K562 (cell line): ENCODE measurements at regions not wholly inside any gene's neighbourhood (a gene's known extent, or its start where the extent isn't known, plus 50 kb on each side); places are given as distances from the start of the nearest gene placed in this dataset.
"Not testable (repeated sequence)": the region's sequence is repeated elsewhere in the genome, so short reads cannot be mapped to it uniquely, and the experiment has no call there.

Source experiments
- ATAC-seq: fragments of 200-7000 bp; cut with Tn5 transposase; 3 replicates; pipeline ENCODE4 v1.9.1; 2020; ENCODE audit warnings: moderate library complexity
- BruUV-seq: library from RNA; stranded (reverse); fragments of 400-500 nt; replicated peaks from 2 replicates; lab custom pipeline; 2021; lab: Mats Ljungman, UMichigan
- CTCF ChIA-PET: fragments of 300-600 bp; formaldehyde crosslinking; extraction: SDS; loops from one replicate; lab custom pipeline; 2021; ENCODE audit warnings: low intra/inter-chr PET ratio; lab: Yijun Ruan, JAX
- POLR2A ChIA-PET: fragments of 300-600, 350-650 bp; sonication (Branson Sonifier 250); formaldehyde crosslinking; extraction: SDS; loops from one replicate; lab custom pipeline; 2021; ENCODE audit warnings: antibody characterized with exemption, inconsistent platforms; lab: Yijun Ruan, JAX
- DNase-seq, 4 experiments: peaks; one replicate each; pipeline versions ENCODE4 v3.0.0 to v3.0.0-alpha.2; 2011 to 2018; ENCODE audit warnings: low spot score in 3 of 4, mixed read lengths in 3 of 4; ENCODE audit errors: extremely low read depth in 1 of 4
- FAIRE-seq: peaks from 2 replicates; lab custom pipeline; 2011; peaks lifted over from hg19 to GRCh38; lab: Jason Lieb, UNC
- H2AFZ ChIP-seq: 2 replicates; pipeline ENCODE4 v1.6.0; 2011; ENCODE audit warnings: low read depth, low read length, control low read depth, inconsistent platforms
- H3K27ac ChIP-seq: fragments of 200-600 bp; 3 replicates; pipeline ENCODE4 v1.8.0; 2011; ENCODE audit warnings: low read depth, mild to moderate bottlenecking, control low read depth, inconsistent platforms, low read length, moderate library complexity, mixed read lengths; ENCODE audit errors: extremely low read depth
- H3K27me3 ChIP-seq, 2 experiments: fragments of 300-600 bp in 1 of 2; 2 replicates in 1 of 2; 3 replicates in 1 of 2; pipeline versions ENCODE4 v1.6.0 to v1.8.0; 2011; ENCODE audit warnings: inconsistent platforms in 2 of 2, low read length in 2 of 2, mild to moderate bottlenecking in 1 of 2, mixed read lengths in 1 of 2, moderate library complexity in 1 of 2; ENCODE audit not compliant: control insufficient read depth in 2 of 2, insufficient read depth in 2 of 2
- H3K36me3 ChIP-seq: fragments of 300-600 bp; 3 replicates; pipeline ENCODE4 v1.8.0; 2011; ENCODE audit warnings: mild to moderate bottlenecking, low read length, inconsistent platforms; ENCODE audit not compliant: control insufficient read depth, insufficient read depth
- H3K4me1 ChIP-seq, 2 experiments: fragments of 200-600 bp in 1 of 2; replicated peaks in 1 of 2; 2 replicates in 1 of 2; 3 replicates in 1 of 2; pipeline versions ENCODE4 v1.5.1 to v1.8.0; 2011; ENCODE audit warnings: inconsistent platforms in 2 of 2, low read length in 2 of 2, mild to moderate bottlenecking in 1 of 2, mixed read lengths in 1 of 2, moderate library complexity in 1 of 2; ENCODE audit not compliant: control insufficient read depth in 2 of 2, insufficient read depth in 2 of 2
- H3K4me2 ChIP-seq: 2 replicates; pipeline ENCODE4 v1.6.1; 2011; ENCODE audit warnings: low read length, control low read depth, inconsistent platforms, mixed read lengths; ENCODE audit not compliant: insufficient read depth
- H3K4me3 ChIP-seq: fragments of 200-600 bp; sonication (generic), shearing (Covaris generic); 2 replicates; pipeline ENCODE4 v1.5.1; 2016; ENCODE audit warnings: control low read depth, inconsistent platforms
- H3K79me2 ChIP-seq: fragments of 200-600 bp; 3 replicates; pipeline ENCODE4 v1.8.0; 2011; ENCODE audit warnings: low read length, inconsistent platforms; ENCODE audit not compliant: control insufficient read depth, insufficient read depth
- H3K9ac ChIP-seq, 2 experiments: 2 replicates each; pipeline versions ENCODE4 v1.6.0 to v1.6.1; 2011; ENCODE audit warnings: low read depth in 2 of 2, low read length in 2 of 2, control low read depth in 1 of 2, inconsistent platforms in 1 of 2, mild to moderate bottlenecking in 1 of 2, mixed read lengths in 1 of 2; ENCODE audit not compliant: insufficient read depth in 1 of 2
- H3K9me1 ChIP-seq: one replicate; pipeline ENCODE4 v1.6.0; 2011; ENCODE audit warnings: inconsistent platforms, mild to moderate bottlenecking, low read length, moderate library complexity; ENCODE audit not compliant: control insufficient read depth, insufficient read depth
- H3K9me3 ChIP-seq: replicated peaks from 2 replicates; pipeline ENCODE4 v1.5.1; 2011; ENCODE audit warnings: low read depth, low read length, inconsistent platforms; ENCODE audit not compliant: control insufficient read depth, insufficient read depth
- H4K20me1 ChIP-seq: replicated peaks from 2 replicates; pipeline ENCODE4 v1.6.1; 2011; ENCODE audit warnings: low read length, inconsistent platforms, mixed read lengths; ENCODE audit not compliant: control insufficient read depth, insufficient read depth
- CXXC5 ChIP-seq: fragments of 250-450 bp; sonication (Bioruptor Pico); IDR thresholded peaks from 2 replicates; pipeline ENCODE4 v1.8.0; 2022; ENCODE audit warnings: inconsistent platforms, mild to moderate bottlenecking, moderate library complexity
- EGR1 ChIP-seq: fragments of 450-650 bp; conservative IDR thresholded peaks from 2 replicates; pipeline ENCODE4 v1.6.1; 2017; ENCODE audit warnings: mild to moderate bottlenecking
- KDM4B ChIP-seq, 2 experiments: fragments of 450-650 bp in 1 of 2; sonication (generic) in 1 of 2; IDR thresholded peaks; 2 replicates each; pipeline ENCODE4 v1.6.1; 2016 to 2017; ENCODE audit warnings: borderline replicate concordance in 2 of 2, antibody characterized with exemption in 1 of 2, low read depth in 1 of 2, mild to moderate bottlenecking in 1 of 2
- MAFK ChIP-seq: IDR thresholded peaks from 2 replicates; pipeline ENCODE4 v1.6.1; 2011; ENCODE audit warnings: low read length, improper control_type of control experiment
- NRF1 ChIP-seq, 2 experiments: fragments of 450-650 bp; IDR thresholded peaks in 1 of 2; conservative IDR thresholded peaks in 1 of 2; 2 replicates each; pipeline ENCODE4 v1.6.1; 2014; ENCODE audit warnings: mild to moderate bottlenecking in 2 of 2
- RBBP5 ChIP-seq: fragments of 200-600 bp; sonication (generic); IDR thresholded peaks from 2 replicates; pipeline ENCODE4 v1.6.1; 2012; ENCODE audit warnings: borderline replicate concordance, mild to moderate bottlenecking, low read length, control low read depth, inconsistent platforms; ENCODE audit not compliant: insufficient read depth, poor library complexity, severe bottlenecking
- SMAD4 ChIP-seq: fragments of 250-450 bp; sonication (Bioruptor Pico); conservative IDR thresholded peaks from 2 replicates; pipeline ENCODE4 v1.8.0; 2021; ENCODE audit warnings: inconsistent platforms, mild to moderate bottlenecking, moderate library complexity
- SMARCA4 ChIP-seq: fragments of 450-650 bp; IDR thresholded peaks from 2 replicates; pipeline ENCODE4 v1.6.1; 2016
- SMARCE1 ChIP-seq: fragments of 450-650 bp; IDR thresholded peaks from 2 replicates; pipeline ENCODE4 v1.7.1; 2016; ENCODE audit warnings: mild to moderate bottlenecking
- ZFX ChIP-seq: sonication (generic); formaldehyde crosslinking; IDR thresholded peaks from 2 replicates; pipeline ENCODE4 v1.8.0; 2022; ENCODE audit warnings: mild to moderate bottlenecking, missing genetic modification reagents, moderate library complexity
- ZSCAN29 ChIP-seq: fragments of 450-650 bp; IDR thresholded peaks from 2 replicates; pipeline ENCODE4 v1.6.1; 2017
- WGBS: fragments of 100-300 bp; shearing (Covaris generic); methylation state at CpG from one replicate; pipeline ENCODE4 v1.1.6; 2016; ENCODE audit warnings: low coverage, mixed read lengths; ENCODE audit not compliant: insufficient coverage; ENCODE audit errors: missing lambda C conversion rate; 5-methylcytosine and 5-hydroxymethylcytosine counted together
- in situ Hi-C: fragments of 300-500 bp; cut with MboI; formaldehyde crosslinking; loops from 4 replicates; pipeline ENCODE4 v1.15.0; 2018; ENCODE audit warnings: inconsistent platforms, mixed read lengths
- intact Hi-C: fragments of 100-400 bp; cut with micrococcal nuclease; formaldehyde crosslinking; loops from 2 replicates; pipeline ENCODE4 v1.14.2; 2022

DNA sequence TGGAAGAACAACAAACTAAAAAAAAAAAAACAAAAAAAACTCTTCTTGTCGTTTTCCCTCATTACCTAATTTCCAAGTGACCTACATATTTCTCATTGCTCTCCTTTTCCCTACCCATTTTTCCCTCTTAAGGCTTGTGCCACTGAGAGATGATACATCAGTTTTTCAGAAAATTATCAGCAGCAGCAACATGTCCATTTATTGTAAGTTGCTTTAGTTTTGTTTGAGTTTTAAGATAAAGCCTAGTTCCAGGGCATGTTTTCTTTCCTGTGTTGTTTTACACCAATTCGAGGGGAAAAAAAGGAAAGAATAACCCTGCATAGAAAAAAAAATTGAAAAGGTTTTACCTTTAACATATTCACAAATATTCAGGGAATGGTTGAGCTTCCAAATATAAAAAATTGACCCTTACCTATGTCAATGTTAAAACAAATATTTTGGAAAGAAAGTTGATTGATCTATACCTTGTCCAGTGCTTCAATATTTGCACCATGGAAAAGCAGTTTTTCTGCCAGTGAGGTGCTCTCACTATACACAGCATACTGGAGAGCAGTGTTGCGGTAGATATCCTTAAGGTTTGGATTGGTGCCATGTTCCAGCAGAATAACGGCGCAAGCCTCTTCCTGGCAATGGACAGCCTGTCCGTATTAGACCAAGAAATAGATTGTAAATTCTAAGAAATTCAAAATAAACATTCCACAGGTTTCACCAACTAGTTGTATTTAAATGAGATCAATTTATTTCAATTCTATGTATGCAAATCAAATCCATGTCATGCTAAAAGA lies 537.9 kb upstream of the DEFB115 start (continued):
- TF ChIP-seq SMARCE1 (peak; percentile 10; the same call in 1 of the 2 replicates), MAFK (peak; percentile 7; the same call in 1 of the 2 replicates), SMARCA4 (peak; percentile 72)

DNA sequence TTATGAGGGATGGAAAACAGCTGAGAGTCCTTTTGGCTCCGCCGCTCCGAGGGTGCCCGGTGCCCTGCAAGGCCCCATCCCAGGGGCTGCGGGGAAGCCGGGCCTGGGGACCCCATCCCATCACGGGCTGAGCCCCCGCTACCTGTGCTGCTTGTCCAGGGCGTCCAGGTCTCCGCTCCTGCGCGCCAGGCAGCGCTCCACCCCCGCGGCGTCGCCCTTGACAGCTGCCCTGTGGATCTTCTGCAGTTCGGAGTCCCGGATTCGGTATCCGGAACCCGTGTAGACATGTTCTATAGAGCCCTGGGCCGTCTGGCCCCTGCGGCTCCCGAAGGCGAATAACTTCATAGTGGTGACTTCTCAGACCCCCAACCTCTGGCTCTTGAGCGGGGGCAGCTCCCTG lies 534.0 kb upstream of the DEFB115 start:
- FAIRE-seq, H4K20me1 ChIP-seq, H3K9me3 ChIP-seq, H3K36me3 ChIP-seq, H2AFZ ChIP-seq, H3K9me1 ChIP-seq, CTCF ChIA-PET, H3K27me3 ChIP-seq: not testable (repeated sequence)
- Histone ChIP-seq H3K79me2 (peaks cover 35% of the 10 kb centered on the region), H3K4me2 (peak overlapping the region; percentile 58; the same call in 1 of the 2 replicates), H3K4me3 (peak overlapping the region; percentile 65), H3K27ac (peak overlapping the region; percentile 78), H3K9ac (peak overlapping the region; percentile 60 to 90), H3K4me1 (peaks cover 5 to 19% of the 10 kb centered on the region in 2 experiments; a peak in 4 of 5 replicates)
- BruUV-seq: TSS peak; percentile 69
- POLR2A ChIA-PET: interaction anchor here (1.0 to 1.1 kb wide), 2 partner anchors 8 to 10 kb away, joined by 3 to 4 read pairs; no protein-coding TSS in a partner anchor
- intact Hi-C loops (loop anchor here (5.0 kb wide), 1 partner anchor 51 kb away; no protein-coding TSS in a partner anchor), in situ Hi-C loops (loop anchor here (25.0 kb wide), 1 partner anchor 311 kb away; no protein-coding TSS in a partner anchor)
- under 1% methylated on average over 16 of the region's 27 CpGs for WGBS
- 0 out of 4 replicates have a peak, but pooled peaks of 1 of the 2 experiments have one; percentile 2 for TF ChIP-seq KDM4B (IDR thresholded peaks at IDR 0.05; ENCODE audit: borderline replicate concordance in 2 of 2, low read depth in 1 of 2)
- TF ChIP-seq ZSCAN29: peak; percentile 99
- TF ChIP-seq ZFX: peak; percentile 32
- 0 out of 4 replicates have a peak, but pooled peaks of 1 of the 2 experiments have one; percentile 14 for TF ChIP-seq NRF1 (conservative IDR thresholded peaks at IDR 0.05 in 1 of 2, IDR thresholded peaks at IDR 0.05 in 1 of 2)
- 0 out of 2 replicates have a peak, but pooled peaks have one; percentile 14 for TF ChIP-seq SMAD4 (CRISPR knock-in tag)
- 0 out of 2 replicates have a peak, but pooled peaks have one; percentile 10 for TF ChIP-seq CXXC5 (CRISPR knock-in tag)
- peak; percentile 12 for TF ChIP-seq RBBP5
- TF ChIP-seq EGR1: peak; percentile 44; the same call in 1 of the 2 replicates
- DNase-seq: peak in 3 of 4 experiments; percentile 10 to 18 (median 12)
- ATAC-seq: peak; percentile 13; the same call in 2 of the 3 replicates
